Skeletal muscle cell (primary cell): ENCODE measurements at regions not wholly inside any gene's neighbourhood (a gene's known extent, or its start where the extent isn't known, plus 50 kb on each side); places are given as distances from the start of the nearest gene placed in this dataset.
"Not testable (repeated sequence)": the region's sequence is repeated elsewhere in the genome, so short reads cannot be mapped to it uniquely, and the experiment has no call there.

Experiments
- DNase-seq: peaks from one replicate; pipeline ENCODE4 v3.0.0-alpha.2; 2010; ENCODE audit warnings: low read depth
- H3K4me3 ChIP-seq: 2 replicates; pipeline ENCODE4 v1.5.1; 2011; ENCODE audit warnings: low read depth, mild to moderate bottlenecking, control low read depth, low read length, moderate library complexity

- H3K4me3 ChIP-seq = no peak overlapping the region
- peak; percentile 7 for DNase-seq
These were observed 229.8 kb upstream of the TEX13C start for GRCh38 chrX:125089761-125090445.

GRCh38 chrX:125093852-125094251 lies 225.8 kb upstream of the TEX13C start:
- H3K4me3 ChIP-seq = no peak overlapping the region
- DNase-seq = no peak

- DNase-seq = no peak
- H3K4me3 ChIP-seq = no peak overlapping the region
These were observed 224.8 kb upstream of the TEX13C start for GRCh38 chrX:125094901-125095300.

GRCh38 chrX:125096469-125096868 lies 223.2 kb upstream of the TEX13C start:
- no peak for DNase-seq
- H3K4me3 ChIP-seq = no peak overlapping the region

GRCh38 chrX:125096870-125097269 lies 222.8 kb upstream of the TEX13C start:
- no peak for DNase-seq
- no peak overlapping the region for H3K4me3 ChIP-seq

DNA sequence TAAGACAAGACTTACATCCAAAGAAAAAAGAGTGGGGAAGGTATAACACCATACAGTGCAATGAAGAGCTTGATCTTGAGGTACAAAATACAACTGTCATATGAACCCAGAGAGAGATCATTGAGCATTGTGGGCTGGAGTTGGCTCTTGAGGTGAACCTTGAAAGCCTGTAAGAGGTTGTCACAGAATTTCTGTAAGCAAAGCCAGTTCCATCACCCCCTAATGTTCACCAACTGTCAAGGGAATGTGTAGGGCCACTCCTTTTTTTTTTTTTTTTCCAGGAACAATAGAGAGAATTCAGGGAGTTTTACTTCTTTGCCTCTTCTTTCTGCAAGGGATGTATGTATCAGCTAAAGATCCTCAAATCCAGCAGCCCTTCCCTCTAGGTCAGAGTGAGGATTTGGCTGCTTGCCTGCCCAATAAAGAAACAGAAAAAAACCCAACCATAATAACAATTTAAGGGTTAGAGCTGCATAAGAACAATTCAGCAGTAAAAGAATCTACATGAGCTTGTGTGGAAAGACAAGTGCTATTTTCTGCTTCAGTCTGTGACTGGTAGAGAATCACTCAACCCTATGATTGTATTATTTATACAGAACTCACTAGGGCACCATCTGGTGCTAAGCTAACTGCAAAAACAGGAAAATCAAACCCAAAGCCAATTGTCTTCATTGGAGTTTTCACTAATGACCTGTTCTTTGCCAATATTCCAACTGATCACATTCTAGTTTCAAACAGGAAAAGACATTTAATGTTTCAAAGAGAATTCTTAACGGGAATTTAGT lies 217.5 kb upstream of the TEX13C start:
- H3K4me3 ChIP-seq = no peak overlapping the region
- DNase-seq = no peak

DNA sequence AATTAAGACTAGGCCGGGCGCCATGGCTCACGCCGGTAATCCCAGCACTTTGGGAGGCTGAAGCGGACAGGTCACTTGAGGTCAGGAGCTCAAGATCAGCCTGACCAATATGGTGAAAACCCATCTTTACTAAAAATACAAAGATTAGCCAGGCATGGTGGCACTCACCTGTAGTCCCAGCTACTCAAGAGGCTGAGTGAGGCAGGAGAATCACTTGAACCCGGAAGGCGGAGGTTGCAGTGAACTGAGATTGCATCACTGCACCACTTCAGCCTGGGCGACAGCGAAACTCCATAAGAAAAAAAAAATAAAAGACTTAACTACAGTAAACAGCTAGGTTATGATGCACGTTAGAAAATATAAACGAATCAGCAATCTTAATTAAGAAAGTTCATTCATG lies 216.0 kb upstream of the TEX13C start:
- no peak overlapping the region for H3K4me3 ChIP-seq
- DNase-seq = no peak

GRCh38 chrX:125108921-125109320 lies 210.8 kb upstream of the TEX13C start:
- no peak overlapping the region for H3K4me3 ChIP-seq
- no peak for DNase-seq

GRCh38 chrX:125131164-125131563 lies 188.5 kb upstream of the TEX13C start:
- no peak overlapping the region for H3K4me3 ChIP-seq
- no peak for DNase-seq

DNA sequence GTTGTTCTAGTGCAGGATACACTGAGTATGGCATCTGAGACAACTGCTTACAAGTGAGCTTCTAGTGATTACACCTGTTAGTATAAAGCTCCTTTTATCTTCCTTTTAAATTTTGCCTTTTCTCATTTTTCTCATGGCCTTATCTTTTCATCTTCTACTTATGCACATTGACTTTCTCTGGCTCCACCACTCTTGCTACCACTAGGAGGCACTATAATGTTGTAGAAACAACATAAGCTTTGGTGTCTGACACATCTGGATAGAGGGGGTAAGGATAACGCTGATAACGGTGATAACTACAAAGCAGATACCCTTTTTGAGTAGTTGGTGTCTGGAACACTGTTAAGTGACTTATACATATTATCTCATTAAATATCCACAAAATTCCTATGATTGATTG lies 187.4 kb upstream of the TEX13C start:
- DNase-seq = no peak

GRCh38 chrX:125137521-125137920 lies 182.2 kb upstream of the TEX13C start:
- H3K4me3 ChIP-seq = no peak overlapping the region
- DNase-seq = no peak

More for the DNA sequence above, 187.4 kb upstream of the TEX13C start:
- H3K4me3 ChIP-seq = no peak overlapping the region

- no peak for DNase-seq
- H3K4me3 ChIP-seq = no peak overlapping the region
These were observed 169.4 kb upstream of the TEX13C start for GRCh38 chrX:125150231-125150630.

GRCh38 chrX:125151146-125151545 lies 168.5 kb upstream of the TEX13C start:
- no peak overlapping the region for H3K4me3 ChIP-seq
- no peak for DNase-seq

GRCh38 chrX:125152011-125152410 lies 167.7 kb upstream of the TEX13C start:
- H3K4me3 ChIP-seq = no peak overlapping the region
- DNase-seq = no peak

DNA sequence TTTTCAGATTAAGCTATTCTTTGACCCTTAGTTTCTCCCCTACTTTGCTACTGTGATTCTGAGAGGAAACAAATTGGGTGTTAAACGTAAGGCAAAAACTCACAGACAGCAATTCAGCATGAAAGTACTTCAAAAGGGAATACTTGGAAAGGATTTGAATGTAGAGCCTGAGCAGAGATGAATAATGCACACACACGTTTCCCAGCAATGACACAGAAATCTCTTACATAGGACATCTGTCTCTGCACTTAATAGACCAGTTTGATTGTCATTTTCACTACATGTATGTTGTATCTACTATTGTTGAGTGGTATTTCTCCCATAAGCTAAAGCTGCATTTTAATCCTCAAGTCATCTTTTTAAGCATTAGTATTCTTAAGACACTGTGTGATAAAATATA lies 166.1 kb upstream of the TEX13C start:
- DNase-seq = no peak
- no peak overlapping the region for H3K4me3 ChIP-seq

- DNase-seq, H3K4me3 ChIP-seq: not testable (repeated sequence)
These were observed 165.1 kb upstream of the TEX13C start for GRCh38 chrX:125154288-125155257.

GRCh38 chrX:125155296-125156033 lies 164.2 kb upstream of the TEX13C start:
- not testable (repeated sequence) for H3K4me3 ChIP-seq

GRCh38 chrX:125170459-125170858 lies 149.2 kb upstream of the TEX13C start:
- no peak overlapping the region for H3K4me3 ChIP-seq
- no peak for DNase-seq

More at GRCh38 chrX:125155296-125156033, 164.2 kb upstream of the TEX13C start:
- DNase-seq = not testable (repeated sequence)

GRCh38 chrX:125172531-125172930 lies 147.1 kb upstream of the TEX13C start:
- DNase-seq = no peak
- H3K4me3 ChIP-seq = no peak overlapping the region
